ENCODE measurements at regions not wholly inside any gene's neighbourhood (a gene's known extent, or its start where the extent isn't known, plus 50 kb on each side); places are given as distances from the start of the nearest gene placed in this dataset.

DNA sequence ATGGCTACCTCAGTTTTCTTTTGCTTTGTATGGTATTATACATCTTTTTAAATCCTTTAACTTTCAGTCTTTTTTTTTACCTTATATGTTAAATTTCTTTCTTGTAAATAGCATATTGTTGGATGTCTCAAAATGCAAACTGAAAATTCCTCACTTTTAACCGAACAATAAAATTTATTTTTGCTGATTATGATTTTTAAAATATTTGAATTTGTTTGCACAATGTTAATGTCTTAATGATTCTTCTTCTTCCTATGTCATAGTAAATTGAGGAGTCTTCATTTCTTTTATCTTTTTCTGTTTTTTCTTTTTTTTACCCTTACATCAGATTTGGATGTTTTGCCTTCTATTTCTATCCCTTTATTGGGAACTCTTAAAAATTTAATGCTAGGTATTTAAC, 574.2 kb upstream of the CDH4 start:
- TF ChIP-seq NFIC (IDR thresholded peaks at IDR 0.05; ENCODE audit: borderline replicate concordance) (no peak), RAD21 (IDR thresholded peaks at IDR 0.05; ENCODE audit: low read length) (no peak), YY1 (IDR thresholded peaks at IDR 0.05; ENCODE audit: low read depth) (no peak), RFX5 (IDR thresholded peaks at IDR 0.05; ENCODE audit: low read length) (no peak), FOXM1 (IDR thresholded peaks at IDR 0.05; ENCODE audit: low read depth) (no peak)
- TF ChIP-seq, protein P1, sequence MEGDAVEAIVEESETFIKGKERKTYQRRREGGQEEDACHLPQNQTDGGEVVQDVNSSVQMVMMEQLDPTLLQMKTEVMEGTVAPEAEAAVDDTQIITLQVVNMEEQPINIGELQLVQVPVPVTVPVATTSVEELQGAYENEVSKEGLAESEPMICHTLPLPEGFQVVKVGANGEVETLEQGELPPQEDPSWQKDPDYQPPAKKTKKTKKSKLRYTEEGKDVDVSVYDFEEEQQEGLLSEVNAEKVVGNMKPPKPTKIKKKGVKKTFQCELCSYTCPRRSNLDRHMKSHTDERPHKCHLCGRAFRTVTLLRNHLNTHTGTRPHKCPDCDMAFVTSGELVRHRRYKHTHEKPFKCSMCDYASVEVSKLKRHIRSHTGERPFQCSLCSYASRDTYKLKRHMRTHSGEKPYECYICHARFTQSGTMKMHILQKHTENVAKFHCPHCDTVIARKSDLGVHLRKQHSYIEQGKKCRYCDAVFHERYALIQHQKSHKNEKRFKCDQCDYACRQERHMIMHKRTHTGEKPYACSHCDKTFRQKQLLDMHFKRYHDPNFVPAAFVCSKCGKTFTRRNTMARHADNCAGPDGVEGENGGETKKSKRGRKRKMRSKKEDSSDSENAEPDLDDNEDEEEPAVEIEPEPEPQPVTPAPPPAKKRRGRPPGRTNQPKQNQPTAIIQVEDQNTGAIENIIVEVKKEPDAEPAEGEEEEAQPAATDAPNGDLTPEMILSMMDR (IDR thresholded peaks at IDR 0.05), result no peak
- TF ChIP-seq, protein P2, sequence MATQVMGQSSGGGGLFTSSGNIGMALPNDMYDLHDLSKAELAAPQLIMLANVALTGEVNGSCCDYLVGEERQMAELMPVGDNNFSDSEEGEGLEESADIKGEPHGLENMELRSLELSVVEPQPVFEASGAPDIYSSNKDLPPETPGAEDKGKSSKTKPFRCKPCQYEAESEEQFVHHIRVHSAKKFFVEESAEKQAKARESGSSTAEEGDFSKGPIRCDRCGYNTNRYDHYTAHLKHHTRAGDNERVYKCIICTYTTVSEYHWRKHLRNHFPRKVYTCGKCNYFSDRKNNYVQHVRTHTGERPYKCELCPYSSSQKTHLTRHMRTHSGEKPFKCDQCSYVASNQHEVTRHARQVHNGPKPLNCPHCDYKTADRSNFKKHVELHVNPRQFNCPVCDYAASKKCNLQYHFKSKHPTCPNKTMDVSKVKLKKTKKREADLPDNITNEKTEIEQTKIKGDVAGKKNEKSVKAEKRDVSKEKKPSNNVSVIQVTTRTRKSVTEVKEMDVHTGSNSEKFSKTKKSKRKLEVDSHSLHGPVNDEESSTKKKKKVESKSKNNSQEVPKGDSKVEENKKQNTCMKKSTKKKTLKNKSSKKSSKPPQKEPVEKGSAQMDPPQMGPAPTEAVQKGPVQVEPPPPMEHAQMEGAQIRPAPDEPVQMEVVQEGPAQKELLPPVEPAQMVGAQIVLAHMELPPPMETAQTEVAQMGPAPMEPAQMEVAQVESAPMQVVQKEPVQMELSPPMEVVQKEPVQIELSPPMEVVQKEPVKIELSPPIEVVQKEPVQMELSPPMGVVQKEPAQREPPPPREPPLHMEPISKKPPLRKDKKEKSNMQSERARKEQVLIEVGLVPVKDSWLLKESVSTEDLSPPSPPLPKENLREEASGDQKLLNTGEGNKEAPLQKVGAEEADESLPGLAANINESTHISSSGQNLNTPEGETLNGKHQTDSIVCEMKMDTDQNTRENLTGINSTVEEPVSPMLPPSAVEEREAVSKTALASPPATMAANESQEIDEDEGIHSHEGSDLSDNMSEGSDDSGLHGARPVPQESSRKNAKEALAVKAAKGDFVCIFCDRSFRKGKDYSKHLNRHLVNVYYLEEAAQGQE (IDR thresholded peaks at IDR 0.05; ENCODE audit: low read depth, low read length), result no peak

Data from SK-N-SH (cell line).